NT2/D1 (cell line): ENCODE measurements at regions not wholly inside any gene's neighbourhood (a gene's known extent, or its start where the extent isn't known, plus 50 kb on each side); places are given as distances from the start of the nearest gene placed in this dataset.
"Not testable (repeated sequence)": the region's sequence is repeated elsewhere in the genome, so short reads cannot be mapped to it uniquely, and the experiment has no call there.

ENCODE experiments used
- DNase-seq: peaks from one replicate; pipeline ENCODE4 v3.0.0-alpha.2; 2011; ENCODE audit warnings: low read depth, low spot score
- H3K27me3 ChIP-seq: 2 replicates; pipeline ENCODE4 v1.6.0; 2011; ENCODE audit warnings: mild to moderate bottlenecking; ENCODE audit not compliant: insufficient read length, insufficient read depth
- H3K36me3 ChIP-seq: 2 replicates; pipeline ENCODE4 v1.6.1; 2011; ENCODE audit warnings: mild to moderate bottlenecking, low read length, mixed read lengths; ENCODE audit not compliant: insufficient read depth, insufficient read length
- H3K4me1 ChIP-seq: 2 replicates; pipeline ENCODE4 v1.5.1; 2011; ENCODE audit not compliant: insufficient read depth, insufficient read length
- H3K4me3 ChIP-seq: 2 replicates; pipeline ENCODE4 v1.5.1; 2011; ENCODE audit warnings: low read depth; ENCODE audit not compliant: insufficient read length
- H3K9ac ChIP-seq: 2 replicates; pipeline ENCODE4 v1.6.0; 2011; ENCODE audit warnings: low read depth; ENCODE audit not compliant: insufficient read length
- H3K9me3 ChIP-seq: 2 replicates; pipeline ENCODE4 v1.5.1; 2011; ENCODE audit warnings: mild to moderate bottlenecking, low read length; ENCODE audit not compliant: insufficient read depth
- SUZ12 ChIP-seq: IDR thresholded peaks from 2 replicates; pipeline ENCODE4 v1.6.1; 2011; ENCODE audit not compliant: insufficient read length, insufficient read depth; ENCODE audit errors: extremely low read depth
- YY1 ChIP-seq: IDR thresholded peaks from 2 replicates; pipeline ENCODE4 v1.6.1; 2011; ENCODE audit not compliant: insufficient read length, insufficient read depth
- ZNF274 ChIP-seq: IDR thresholded peaks from 2 replicates; pipeline ENCODE4 v1.6.1; 2011; ENCODE audit warnings: mild to moderate bottlenecking, low read depth, low read length

DNA sequence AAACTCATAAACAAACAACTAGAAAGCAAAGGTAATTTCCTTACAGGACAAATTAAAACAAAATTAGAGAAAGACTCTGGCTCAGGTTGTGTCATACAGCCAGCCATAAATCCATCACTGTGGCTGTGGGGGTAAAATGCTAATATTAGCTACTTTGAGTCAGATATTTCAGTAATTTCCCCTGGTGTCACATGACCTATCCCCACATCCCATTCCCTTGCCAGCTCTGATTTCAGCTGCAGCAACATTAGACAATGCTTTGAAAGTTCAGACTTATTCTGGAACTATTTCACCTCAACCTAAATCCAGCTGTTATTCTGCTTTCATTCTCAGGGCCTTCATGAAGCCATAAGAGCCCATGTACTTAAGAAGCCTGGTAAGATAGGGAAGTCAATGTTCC, 55.3 kb downstream of the RPL10L start:
- H3K4me1 ChIP-seq = no peaks in the 10 kb centered on the region
- DNase-seq = no peak

DNA sequence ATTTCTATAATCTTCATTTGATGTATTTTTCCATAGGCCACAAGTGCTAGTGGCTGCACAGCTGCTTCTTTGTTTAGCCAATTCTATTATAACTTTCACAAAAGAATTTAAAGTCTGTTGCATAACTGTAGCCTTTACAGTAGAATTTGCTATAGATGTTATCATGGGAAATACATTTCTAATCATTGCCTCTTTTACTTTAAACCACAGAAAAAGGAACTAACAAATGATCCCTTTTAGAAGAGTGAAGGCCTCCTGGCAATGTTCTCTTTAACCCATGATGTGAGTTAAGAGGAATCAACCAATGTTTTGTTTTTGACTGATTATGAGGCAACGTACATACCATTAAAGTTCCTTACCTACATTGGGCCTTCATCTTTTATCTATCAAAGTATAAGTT, 68.8 kb downstream of the RPL10L start:
- Histone ChIP-seq H3K4me1 (no peaks in the 10 kb centered on the region), H3K4me3 (no peak overlapping the region), H3K9me3 (no peaks in the 10 kb centered on the region), H3K36me3 (no peaks in the 10 kb centered on the region), H3K9ac (no peak overlapping the region), H3K27me3 (no peaks in the 10 kb centered on the region)
- no peak for TF ChIP-seq YY1
- TF ChIP-seq SUZ12 = no peak
- no peak for TF ChIP-seq ZNF274
- no peak for DNase-seq

More for the DNA sequence above, 55.3 kb downstream of the RPL10L start:
- no peak overlapping the region for H3K4me3 ChIP-seq
- no peak for TF ChIP-seq ZNF274
- no peak for TF ChIP-seq SUZ12
- TF ChIP-seq YY1 = no peak
- H3K9me3 ChIP-seq = no peaks in the 10 kb centered on the region
- no peak overlapping the region for H3K9ac ChIP-seq
- H3K36me3 ChIP-seq = no peaks in the 10 kb centered on the region
- no peaks in the 10 kb centered on the region for H3K27me3 ChIP-seq

DNA sequence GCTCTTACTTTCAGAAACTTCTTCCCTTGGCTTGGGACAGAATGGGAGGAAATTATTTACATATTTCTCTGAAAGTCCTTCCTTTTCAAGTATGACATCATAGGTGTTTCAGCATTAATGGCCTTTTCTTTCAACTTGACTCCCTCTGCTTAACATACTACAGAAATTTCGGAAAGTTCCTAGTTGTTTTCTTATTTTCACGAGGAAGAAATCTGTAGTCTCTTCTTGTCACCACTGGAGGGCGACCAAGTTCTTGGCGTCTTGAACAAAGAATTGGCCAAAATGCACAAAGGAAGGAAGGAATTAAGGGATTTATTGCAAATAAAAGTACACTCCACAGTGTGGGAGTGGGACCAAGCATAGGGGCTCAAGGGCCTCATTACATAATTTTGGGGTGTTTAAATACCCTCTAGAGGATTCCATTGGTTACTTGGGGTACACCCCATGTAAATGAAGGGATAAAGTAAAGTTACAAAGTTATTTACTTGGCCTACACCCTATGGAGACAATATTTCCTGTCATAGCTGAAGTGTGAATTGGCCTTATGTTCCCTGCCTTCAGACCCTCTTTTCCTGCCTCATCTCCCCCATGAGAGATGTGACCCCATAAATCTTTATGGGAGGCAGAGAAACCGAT, 70.4 kb downstream of the RPL10L start:
- Histone ChIP-seq H3K9me3 (no peaks in the 10 kb centered on the region), H3K4me3 (no peak overlapping the region), H3K9ac (no peak overlapping the region), H3K36me3 (no peaks in the 10 kb centered on the region), H3K4me1 (no peaks in the 10 kb centered on the region), H3K27me3 (no peaks in the 10 kb centered on the region)
- DNase-seq = peak; percentile 13
- TF ChIP-seq SUZ12 = no peak
- no peak for TF ChIP-seq YY1
- TF ChIP-seq ZNF274 = no peak

DNA sequence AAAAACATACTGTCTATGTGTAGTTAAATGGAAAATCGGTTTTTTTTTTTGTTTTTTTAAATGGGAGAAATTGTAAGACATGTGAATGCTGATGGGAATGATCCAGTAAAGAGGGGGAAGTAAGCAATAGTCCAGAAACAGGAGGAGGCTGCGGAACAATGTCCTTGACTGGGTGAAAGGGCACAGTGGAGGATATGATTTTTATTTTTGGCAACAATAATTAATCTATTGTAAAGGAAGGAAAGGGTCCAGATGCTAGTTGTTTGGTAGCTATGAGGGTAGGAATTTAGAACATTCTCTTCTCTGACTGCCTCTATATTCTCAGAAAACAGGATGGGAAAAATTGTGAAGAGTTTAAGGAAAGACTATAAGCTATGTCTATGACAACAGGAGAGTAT, 76.6 kb downstream of the RPL10L start:
- H3K4me1 ChIP-seq = no peaks in the 10 kb centered on the region
- H3K4me3 ChIP-seq = no peak overlapping the region
- no peaks in the 10 kb centered on the region for H3K9me3 ChIP-seq
- TF ChIP-seq YY1 = no peak
- no peak for TF ChIP-seq SUZ12
- no peak for TF ChIP-seq ZNF274
- no peak for DNase-seq
- no peak overlapping the region for H3K9ac ChIP-seq
- no peaks in the 10 kb centered on the region for H3K27me3 ChIP-seq
- no peaks in the 10 kb centered on the region for H3K36me3 ChIP-seq

DNA sequence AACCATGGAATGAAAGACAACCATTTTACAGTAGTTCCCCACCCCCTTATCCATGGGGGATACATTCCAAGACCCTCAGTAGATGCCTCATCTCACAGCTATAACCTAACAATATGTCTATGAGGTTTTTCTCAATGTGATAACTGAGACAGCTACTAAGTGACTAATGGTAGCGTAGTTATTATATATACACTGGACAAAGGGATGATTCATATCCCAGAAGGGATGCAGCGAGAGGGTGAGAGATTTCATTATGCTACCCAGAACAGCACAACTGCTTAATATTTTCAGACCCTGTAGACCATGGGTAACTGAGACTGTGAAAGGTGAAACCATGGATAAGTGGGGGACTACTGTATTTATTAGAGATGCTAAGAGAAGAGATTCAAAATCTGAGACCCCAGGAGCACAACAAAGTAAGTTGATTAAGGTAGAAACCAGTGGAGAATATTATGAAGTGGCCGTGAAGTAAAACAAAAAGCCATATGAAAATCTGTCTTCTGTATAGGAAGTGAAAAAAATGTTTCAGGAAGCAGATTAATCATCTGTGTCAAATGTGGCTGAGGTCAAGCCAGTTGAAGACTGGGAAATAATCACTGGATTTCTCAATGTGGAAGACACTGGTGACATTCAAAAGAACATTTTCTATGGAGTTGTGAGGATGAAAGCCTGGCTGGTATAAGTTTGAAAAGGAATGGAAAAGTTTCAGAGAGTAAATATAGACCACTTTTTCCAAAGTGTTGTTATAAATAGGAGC, 77.2 kb downstream of the RPL10L start:
- Histone ChIP-seq H3K27me3 (no peaks in the 10 kb centered on the region), H3K9ac (no peak overlapping the region), H3K4me3 (no peak overlapping the region), H3K36me3 (no peaks in the 10 kb centered on the region), H3K4me1 (no peaks in the 10 kb centered on the region), H3K9me3 (no peaks in the 10 kb centered on the region)
- TF ChIP-seq YY1 = no peak
- TF ChIP-seq SUZ12 = no peak
- no peak for TF ChIP-seq ZNF274
- no peak for DNase-seq

DNA sequence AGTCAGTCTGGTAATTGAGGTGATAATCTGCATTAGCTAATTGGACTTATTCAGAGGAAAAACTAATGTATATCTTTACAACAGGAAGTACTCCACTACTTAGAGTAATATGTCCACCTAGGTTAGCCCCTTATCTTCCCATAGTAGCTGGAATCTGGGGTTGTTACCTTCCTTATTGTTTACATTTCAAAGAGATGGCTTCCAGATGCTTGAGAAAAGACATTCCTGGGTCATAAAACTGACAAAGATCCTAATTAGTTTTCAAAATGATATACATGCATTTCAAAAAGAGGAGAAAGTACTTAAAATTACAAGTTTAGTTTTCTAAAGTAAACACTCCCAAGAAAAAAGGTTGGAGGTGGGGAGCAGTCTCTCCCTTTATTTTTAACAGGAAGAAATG, 78.1 kb downstream of the RPL10L start:
- Histone ChIP-seq H3K27me3 (no peaks in the 10 kb centered on the region), H3K9ac (no peak overlapping the region), H3K4me3 (no peak overlapping the region), H3K4me1 (no peaks in the 10 kb centered on the region), H3K36me3 (no peaks in the 10 kb centered on the region), H3K9me3 (no peaks in the 10 kb centered on the region)
- TF ChIP-seq YY1 (no peak), ZNF274 (no peak)
- no peak for DNase-seq

DNA sequence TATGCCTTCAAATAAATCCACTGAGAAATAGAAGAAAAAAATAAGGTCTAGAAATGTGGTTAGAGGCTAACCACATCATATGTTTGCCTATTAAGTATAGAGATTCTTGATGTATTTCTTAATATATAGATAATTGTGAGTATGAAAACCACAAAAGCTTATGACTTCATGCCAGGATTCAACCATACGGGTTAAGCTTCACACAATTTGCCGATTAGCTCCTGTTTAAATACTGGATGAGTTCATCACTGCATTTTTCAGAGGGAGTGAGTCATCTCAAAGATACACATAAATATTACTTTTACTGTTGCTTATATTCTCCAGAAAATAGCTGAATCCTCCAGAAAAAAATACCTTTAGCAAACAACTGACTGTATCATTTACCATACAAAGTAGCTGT, 79.6 kb downstream of the RPL10L start:
- H3K9me3 ChIP-seq = no peaks in the 10 kb centered on the region
- TF ChIP-seq SUZ12 (no peak), ZNF274 (no peak), YY1 (no peak)
- H3K36me3 ChIP-seq = no peaks in the 10 kb centered on the region
- no peak overlapping the region for H3K9ac ChIP-seq
- H3K4me3 ChIP-seq = no peak overlapping the region
- H3K4me1 ChIP-seq = no peaks in the 10 kb centered on the region
- H3K27me3 ChIP-seq = no peaks in the 10 kb centered on the region
- DNase-seq = no peak

DNA sequence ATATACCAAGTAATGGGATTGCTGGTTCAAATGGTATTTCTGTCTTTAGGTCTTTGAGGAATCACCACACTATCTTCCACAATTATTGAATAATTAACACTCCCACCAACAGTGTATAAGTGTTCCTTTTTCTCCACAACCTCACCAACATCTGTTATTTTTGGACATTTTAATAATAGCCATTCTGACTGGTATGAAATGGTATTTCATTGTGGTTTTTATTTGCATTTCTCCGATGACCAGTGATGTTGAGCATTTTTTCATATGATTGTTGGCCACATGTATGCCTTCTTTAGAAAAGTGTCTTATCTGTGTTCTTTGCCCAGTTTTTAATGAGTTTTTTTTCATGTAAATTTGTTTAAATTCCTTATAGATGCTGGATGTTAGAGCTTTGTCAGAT, 83.4 kb downstream of the RPL10L start:
- not testable (repeated sequence) for H3K27me3 ChIP-seq, H3K4me1 ChIP-seq, H3K9me3 ChIP-seq

More for the DNA sequence above, 83.4 kb downstream of the RPL10L start:
- H3K9ac ChIP-seq, H3K4me3 ChIP-seq, H3K36me3 ChIP-seq, DNase-seq: not testable (repeated sequence)
